ENCODE measurements at regions not wholly inside any gene's neighbourhood (a gene's known extent, or its start where the extent isn't known, plus 50 kb on each side); places are given as distances from the start of the nearest gene placed in this dataset.

GRCh38 chr2:144683107-144683753 is 163.3 kb upstream of the ZEB2 start:
- H3K4me3 ChIP-seq (ENCODE audit: low read length), result no peak overlapping the region
- no peak overlapping the region for H3K27ac ChIP-seq (ENCODE audit: low read length)
- no peaks in the 10 kb centered on the region for H3K36me3 ChIP-seq (ENCODE audit: insufficient read depth, low read depth, low read length)
- 0 out of 2 replicates have a peak, but pooled peaks cover 4% of the 10 kb centered on the region for H3K4me1 ChIP-seq (ENCODE audit: insufficient read depth, low read length)
- no peak overlapping the region for H3K9ac ChIP-seq (ENCODE audit: low read depth, low read length)
- H3K9me3 ChIP-seq (ENCODE audit: insufficient read depth, low read depth, low read length), result no peaks in the 10 kb centered on the region
- H3K27me3 ChIP-seq (ENCODE audit: insufficient read depth, low read length), result no peaks in the 10 kb centered on the region

GRCh38 chr2:144682248-144682647 is 162.3 kb upstream of the ZEB2 start:
- Histone ChIP-seq H3K9ac (ENCODE audit: low read depth, low read length) (no peak overlapping the region), H3K4me3 (ENCODE audit: low read length) (no peak overlapping the region), H3K4me1 (ENCODE audit: insufficient read depth, low read length) (0 out of 2 replicates have a peak, but pooled peaks cover 4% of the 10 kb centered on the region), H3K9me3 (ENCODE audit: insufficient read depth, low read depth, low read length) (no peaks in the 10 kb centered on the region), H3K27me3 (ENCODE audit: insufficient read depth, low read length) (no peaks in the 10 kb centered on the region), H3K36me3 (ENCODE audit: insufficient read depth, low read depth, low read length) (no peaks in the 10 kb centered on the region), H3K27ac (ENCODE audit: low read length) (no peak overlapping the region)

DNA sequence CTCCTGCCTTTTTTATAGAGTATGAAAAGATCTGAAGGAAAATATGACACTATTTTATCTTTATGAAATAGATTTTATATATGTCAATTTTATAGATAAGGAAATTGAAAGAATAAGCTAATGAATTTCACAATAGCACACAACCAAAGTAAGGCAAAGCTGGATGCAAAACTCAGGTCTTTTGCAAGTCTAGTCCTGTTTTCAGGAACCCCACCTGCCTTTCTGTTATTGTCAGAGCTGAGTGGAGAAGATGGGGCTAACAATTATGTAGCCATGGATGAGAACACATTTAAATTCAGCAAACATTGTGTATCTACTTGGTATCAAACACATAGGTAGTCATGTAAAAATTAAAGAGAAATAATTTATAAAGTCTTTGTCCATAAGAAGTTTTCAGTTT is 161.5 kb upstream of the ZEB2 start:
- Histone ChIP-seq H3K9me3 (ENCODE audit: insufficient read depth, low read depth, low read length) (no peaks in the 10 kb centered on the region), H3K4me3 (ENCODE audit: low read length) (no peak overlapping the region), H3K27me3 (ENCODE audit: insufficient read depth, low read length) (no peaks in the 10 kb centered on the region), H3K36me3 (ENCODE audit: insufficient read depth, low read depth, low read length) (no peaks in the 10 kb centered on the region), H3K4me1 (ENCODE audit: insufficient read depth, low read length) (0 out of 2 replicates have a peak, but pooled peaks cover 4% of the 10 kb centered on the region), H3K9ac (ENCODE audit: low read depth, low read length) (no peak overlapping the region), H3K27ac (ENCODE audit: low read length) (no peak overlapping the region)

DNA sequence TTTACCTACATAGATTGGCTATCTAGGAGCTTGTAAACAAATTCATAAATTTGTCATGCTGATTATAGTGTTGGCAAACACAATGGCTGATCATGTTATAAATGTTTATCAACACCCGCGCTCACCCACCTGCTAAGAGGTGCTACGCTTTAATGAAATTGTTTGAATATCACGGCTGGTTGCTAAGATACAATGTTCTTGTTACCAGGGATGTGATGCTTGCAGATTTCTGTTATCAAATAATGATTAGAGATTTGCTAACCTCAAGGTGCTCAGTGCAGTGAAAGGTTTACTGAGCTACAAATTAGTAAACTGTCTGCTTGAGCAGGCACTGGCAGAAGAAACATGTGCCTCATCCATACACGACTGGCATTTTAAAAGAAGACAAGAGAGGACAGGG is 160.0 kb upstream of the ZEB2 start:
- H3K9ac ChIP-seq (ENCODE audit: low read depth, low read length), result no peak overlapping the region
- H3K4me1 ChIP-seq (ENCODE audit: insufficient read depth, low read length), result 0 out of 2 replicates have a peak, but pooled peaks cover 4% of the 10 kb centered on the region
- no peaks in the 10 kb centered on the region for H3K9me3 ChIP-seq (ENCODE audit: insufficient read depth, low read depth, low read length)
- H3K36me3 ChIP-seq (ENCODE audit: insufficient read depth, low read depth, low read length), result no peaks in the 10 kb centered on the region
- H3K27ac ChIP-seq (ENCODE audit: low read length), result no peak overlapping the region
- H3K27me3 ChIP-seq (ENCODE audit: insufficient read depth, low read length), result no peaks in the 10 kb centered on the region
- H3K4me3 ChIP-seq (ENCODE audit: low read length), result no peak overlapping the region

DNA sequence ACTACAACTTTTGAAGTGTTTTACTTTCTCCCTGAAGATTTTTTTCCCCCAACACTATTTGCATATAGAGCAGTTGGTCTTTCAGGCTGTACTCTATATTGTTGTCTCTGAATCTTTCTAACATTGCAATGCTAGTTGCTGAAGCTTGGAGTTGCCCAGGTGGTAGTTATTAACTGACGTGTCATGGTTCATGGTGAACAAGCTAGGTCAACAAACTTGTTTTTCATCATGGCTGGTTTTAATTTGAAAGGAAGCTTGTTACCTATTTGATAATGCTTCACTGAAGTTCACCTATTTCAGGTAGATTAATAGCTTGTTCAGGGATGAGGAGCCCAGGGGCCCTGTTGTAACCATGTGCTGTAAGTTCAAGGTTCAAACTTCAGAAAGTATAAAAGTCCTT is 158.8 kb upstream of the ZEB2 start:
- Histone ChIP-seq H3K27me3 (ENCODE audit: insufficient read depth, low read length) (no peaks in the 10 kb centered on the region), H3K9ac (ENCODE audit: low read depth, low read length) (no peak overlapping the region), H3K27ac (ENCODE audit: low read length) (no peak overlapping the region), H3K36me3 (ENCODE audit: insufficient read depth, low read depth, low read length) (no peaks in the 10 kb centered on the region), H3K4me3 (ENCODE audit: low read length) (no peak overlapping the region), H3K9me3 (ENCODE audit: insufficient read depth, low read depth, low read length) (no peaks in the 10 kb centered on the region), H3K4me1 (ENCODE audit: insufficient read depth, low read length) (0 out of 2 replicates have a peak, but pooled peaks cover 4% of the 10 kb centered on the region)

DNA sequence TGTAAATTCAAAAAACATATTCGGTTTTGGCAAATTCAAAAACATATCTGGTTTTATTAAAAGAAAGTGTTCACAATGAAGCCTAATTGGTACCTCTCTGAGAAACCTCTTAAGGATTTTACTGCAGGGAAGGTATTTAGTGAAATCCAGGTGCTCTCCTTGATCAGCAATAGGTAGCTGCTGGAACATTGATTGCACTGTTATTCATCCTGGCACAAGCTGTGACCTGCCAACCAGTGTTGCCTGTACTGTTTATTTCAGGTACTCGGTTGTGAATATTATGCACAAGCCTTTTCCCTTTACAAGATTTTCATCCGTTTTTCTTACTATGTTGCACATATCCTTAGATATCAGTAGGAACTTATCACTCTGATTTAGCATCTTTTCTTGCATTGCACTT is 155.8 kb upstream of the ZEB2 start:
- H3K9me3 ChIP-seq (ENCODE audit: insufficient read depth, low read depth, low read length), result no peaks in the 10 kb centered on the region
- no peak overlapping the region for H3K4me3 ChIP-seq (ENCODE audit: low read length)
- H3K36me3 ChIP-seq (ENCODE audit: insufficient read depth, low read depth, low read length), result no peaks in the 10 kb centered on the region
- no peak overlapping the region for H3K9ac ChIP-seq (ENCODE audit: low read depth, low read length)
- H3K27ac ChIP-seq (ENCODE audit: low read length), result no peak overlapping the region
- no peaks in the 10 kb centered on the region for H3K4me1 ChIP-seq (ENCODE audit: insufficient read depth, low read length)
- H3K27me3 ChIP-seq (ENCODE audit: insufficient read depth, low read length), result no peaks in the 10 kb centered on the region

GRCh38 chr2:144675331-144675730 is 155.4 kb upstream of the ZEB2 start:
- no peak overlapping the region for H3K4me3 ChIP-seq (ENCODE audit: low read length)
- H3K4me1 ChIP-seq (ENCODE audit: insufficient read depth, low read length), result no peaks in the 10 kb centered on the region
- H3K36me3 ChIP-seq (ENCODE audit: insufficient read depth, low read depth, low read length), result no peaks in the 10 kb centered on the region
- no peak overlapping the region for H3K27ac ChIP-seq (ENCODE audit: low read length)
- H3K9ac ChIP-seq (ENCODE audit: low read depth, low read length), result no peak overlapping the region
- no peaks in the 10 kb centered on the region for H3K9me3 ChIP-seq (ENCODE audit: insufficient read depth, low read depth, low read length)
- no peaks in the 10 kb centered on the region for H3K27me3 ChIP-seq (ENCODE audit: insufficient read depth, low read length)

DNA sequence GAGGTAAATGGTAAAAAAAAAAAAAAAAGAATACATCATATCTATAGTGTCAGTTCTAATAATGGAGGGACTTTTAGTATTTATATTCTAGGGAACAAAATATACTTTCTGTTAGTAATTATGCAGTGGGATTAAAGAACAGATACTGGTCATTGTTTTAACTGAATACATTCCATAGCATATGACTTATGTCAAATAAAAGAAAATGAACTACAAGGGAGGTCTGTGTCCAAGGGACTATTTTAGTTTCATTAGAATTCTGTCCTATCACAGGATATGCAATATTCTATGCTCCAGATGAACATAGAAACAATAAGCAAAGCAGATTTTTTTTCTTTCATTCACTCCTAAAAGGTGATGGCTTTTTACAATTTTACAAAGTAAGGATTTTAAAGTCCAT is 154.2 kb upstream of the ZEB2 start:
- Histone ChIP-seq H3K9ac (ENCODE audit: low read depth, low read length) (no peak overlapping the region), H3K27me3 (ENCODE audit: insufficient read depth, low read length) (no peaks in the 10 kb centered on the region), H3K4me3 (ENCODE audit: low read length) (no peak overlapping the region), H3K9me3 (ENCODE audit: insufficient read depth, low read depth, low read length) (no peaks in the 10 kb centered on the region), H3K27ac (ENCODE audit: low read length) (no peak overlapping the region), H3K4me1 (ENCODE audit: insufficient read depth, low read length) (no peaks in the 10 kb centered on the region; the same call in 1 of the 2 replicates), H3K36me3 (ENCODE audit: insufficient read depth, low read depth, low read length) (no peaks in the 10 kb centered on the region)

DNA sequence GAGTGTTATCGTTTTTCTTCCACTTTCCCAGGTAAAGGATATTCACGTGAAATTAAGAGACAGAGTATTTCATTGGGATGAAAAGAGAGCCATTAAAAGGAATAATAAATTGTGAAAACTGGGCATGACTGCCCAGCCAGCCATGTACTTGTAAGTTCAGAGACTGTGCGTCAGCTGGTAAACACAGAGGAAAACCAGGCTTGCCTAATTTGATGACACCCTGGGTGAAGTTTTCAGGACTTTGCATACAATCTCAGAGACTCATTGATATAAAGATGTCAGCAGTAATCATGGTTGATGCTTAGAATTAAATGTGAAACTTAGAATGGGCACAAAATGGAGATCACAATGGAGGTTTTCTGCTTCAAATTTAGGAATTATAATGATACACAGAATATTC is 153.5 kb upstream of the ZEB2 start:
- Histone ChIP-seq H3K4me3 (ENCODE audit: low read length) (no peak overlapping the region), H3K36me3 (ENCODE audit: insufficient read depth, low read depth, low read length) (no peaks in the 10 kb centered on the region), H3K4me1 (ENCODE audit: insufficient read depth, low read length) (no peaks in the 10 kb centered on the region; the same call in 1 of the 2 replicates), H3K27me3 (ENCODE audit: insufficient read depth, low read length) (no peaks in the 10 kb centered on the region), H3K27ac (ENCODE audit: low read length) (no peak overlapping the region), H3K9ac (ENCODE audit: low read depth, low read length) (no peak overlapping the region), H3K9me3 (ENCODE audit: insufficient read depth, low read depth, low read length) (no peaks in the 10 kb centered on the region)

DNA sequence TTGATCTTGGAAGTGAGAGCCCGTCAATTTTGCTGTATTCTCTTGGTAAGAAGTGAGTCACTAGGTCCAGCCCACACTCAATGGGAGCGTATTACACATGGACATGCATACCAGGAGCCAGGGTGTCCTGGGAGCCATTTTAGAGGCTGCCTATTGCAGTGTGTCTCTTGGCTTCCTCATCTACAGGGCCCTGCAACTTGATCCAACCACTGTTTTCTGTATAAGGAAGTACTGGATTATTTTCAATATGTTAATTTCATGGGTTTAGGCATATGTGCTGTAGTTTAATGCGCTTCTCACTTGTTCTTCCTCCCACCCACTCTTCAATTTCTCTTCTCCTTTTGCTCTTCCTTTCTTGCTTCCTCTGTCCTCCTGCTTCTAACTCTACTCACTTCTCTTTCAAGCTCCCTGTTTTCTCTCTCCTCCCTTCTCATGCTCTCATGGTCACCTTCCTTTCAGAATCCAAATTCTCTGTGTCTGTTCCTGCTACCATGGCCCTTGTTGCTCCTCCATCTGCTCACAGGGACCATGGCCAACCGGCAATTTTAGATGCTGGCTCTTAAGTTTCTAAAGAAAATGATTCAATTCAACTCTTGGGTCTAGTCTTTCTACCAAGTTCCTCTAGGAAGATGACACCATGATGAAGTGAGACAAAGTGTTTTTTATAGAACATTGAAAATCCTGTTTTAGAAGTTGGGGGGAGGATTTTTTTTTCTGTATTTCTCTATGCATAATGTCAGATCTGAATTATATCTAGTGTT is 152.0 kb upstream of the ZEB2 start:
- Histone ChIP-seq H3K4me3 (ENCODE audit: low read length) (no peak overlapping the region), H3K36me3 (ENCODE audit: insufficient read depth, low read depth, low read length) (no peaks in the 10 kb centered on the region), H3K27me3 (ENCODE audit: insufficient read depth, low read length) (no peaks in the 10 kb centered on the region), H3K9ac (ENCODE audit: low read depth, low read length) (no peak overlapping the region), H3K27ac (ENCODE audit: low read length) (no peak overlapping the region), H3K4me1 (ENCODE audit: insufficient read depth, low read length) (no peaks in the 10 kb centered on the region; the same call in 1 of the 2 replicates), H3K9me3 (ENCODE audit: insufficient read depth, low read depth, low read length) (no peaks in the 10 kb centered on the region)

DNA sequence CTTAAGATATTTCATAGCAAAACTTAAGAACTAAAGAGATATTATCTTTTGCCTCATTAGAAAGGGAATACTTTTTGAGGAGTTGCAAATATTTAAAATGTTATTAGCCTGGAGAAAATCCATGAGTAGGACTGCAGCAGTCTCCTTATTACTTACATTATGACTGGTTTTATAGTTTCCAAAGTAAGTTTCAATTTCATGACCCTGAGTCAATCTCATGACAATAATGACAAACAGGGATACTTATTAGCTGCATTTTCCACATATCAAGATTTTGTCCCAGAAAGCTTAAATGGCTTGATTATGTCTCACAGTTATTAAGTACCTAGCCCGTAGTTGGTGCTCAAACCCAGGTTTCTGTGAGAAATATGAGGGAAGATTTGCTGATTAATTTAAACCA is 150.8 kb upstream of the ZEB2 start:
- Histone ChIP-seq H3K27ac (ENCODE audit: low read length) (no peak overlapping the region), H3K4me3 (ENCODE audit: low read length) (no peak overlapping the region), H3K27me3 (ENCODE audit: insufficient read depth, low read length) (no peaks in the 10 kb centered on the region), H3K4me1 (ENCODE audit: insufficient read depth, low read length) (no peaks in the 10 kb centered on the region; the same call in 1 of the 2 replicates), H3K9me3 (ENCODE audit: insufficient read depth, low read depth, low read length) (no peaks in the 10 kb centered on the region), H3K36me3 (ENCODE audit: insufficient read depth, low read depth, low read length) (no peaks in the 10 kb centered on the region), H3K9ac (ENCODE audit: low read depth, low read length) (no peak overlapping the region)

- no peaks in the 10 kb centered on the region for H3K27me3 ChIP-seq (ENCODE audit: insufficient read depth, low read length)
- no peaks in the 10 kb centered on the region; the same call in 1 of the 2 replicates for H3K4me1 ChIP-seq (ENCODE audit: insufficient read depth, low read length)
- H3K27ac ChIP-seq (ENCODE audit: low read length), result no peak overlapping the region
- no peaks in the 10 kb centered on the region for H3K9me3 ChIP-seq (ENCODE audit: insufficient read depth, low read depth, low read length)
- no peak overlapping the region for H3K4me3 ChIP-seq (ENCODE audit: low read length)
- no peaks in the 10 kb centered on the region for H3K36me3 ChIP-seq (ENCODE audit: insufficient read depth, low read depth, low read length)
- H3K9ac ChIP-seq (ENCODE audit: low read depth, low read length), result no peak overlapping the region
Observed at GRCh38 chr2:144670080-144670479, 150.2 kb upstream of the ZEB2 start.
